ENCODE measurements at regions not wholly inside any gene's neighbourhood (a gene's known extent, or its start where the extent isn't known, plus 50 kb on each side); places are given as distances from the start of the nearest gene placed in this dataset.

DNA sequence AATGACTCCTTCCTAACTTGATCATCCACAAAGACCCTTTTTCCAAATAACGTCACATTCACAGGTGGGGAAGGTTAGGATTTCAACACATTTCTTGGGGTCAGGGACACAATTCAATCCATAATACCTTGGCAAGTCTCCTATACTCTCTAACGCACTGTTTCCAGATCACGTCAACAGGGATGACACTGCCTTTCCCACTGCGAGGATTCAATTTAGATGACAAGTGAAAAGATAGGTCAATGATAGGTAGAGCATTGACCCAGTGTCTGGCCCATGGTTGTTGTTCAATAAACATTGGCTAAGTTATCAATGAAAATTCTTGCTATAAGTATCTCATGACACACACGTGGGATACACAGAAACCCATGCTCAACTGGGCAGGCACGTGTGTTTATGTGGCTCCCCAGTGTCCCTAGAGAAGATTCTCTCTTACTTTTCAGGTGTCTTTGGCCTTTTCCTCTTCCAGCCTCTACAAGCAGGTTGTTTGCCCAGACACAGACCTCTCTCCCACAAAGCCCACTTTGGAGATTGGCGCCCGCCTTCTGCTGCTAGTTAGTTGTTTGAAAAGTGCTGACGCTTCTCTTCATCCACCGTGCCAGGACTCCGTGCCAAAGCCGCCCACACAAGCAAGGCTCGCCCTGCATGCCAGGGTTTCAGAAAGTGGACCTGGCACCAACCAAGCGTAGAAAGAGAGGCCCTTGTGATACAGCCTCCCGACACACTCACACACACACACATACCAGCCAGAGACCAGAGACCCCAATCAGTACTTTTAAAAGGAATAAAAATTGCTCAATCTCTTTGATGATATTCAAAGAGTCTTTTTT, 594.5 kb downstream of the BNC2 start:
- Histone ChIP-seq H3K36me3 (no peaks in the 10 kb centered on the region), H3K27ac (no peak overlapping the region), H3K9me3 (no peaks in the 10 kb centered on the region), H3K4me1 (peaks cover 0 to 9% (median 0%) of the 10 kb centered on the region in 3 donors), H3K4me3 (no peak overlapping the region), H3K27me3 (no peaks in the 10 kb centered on the region)
- TF ChIP-seq POLR2A (IDR thresholded peaks at IDR 0.05), result no peak
- TF ChIP-seq, protein P1, sequence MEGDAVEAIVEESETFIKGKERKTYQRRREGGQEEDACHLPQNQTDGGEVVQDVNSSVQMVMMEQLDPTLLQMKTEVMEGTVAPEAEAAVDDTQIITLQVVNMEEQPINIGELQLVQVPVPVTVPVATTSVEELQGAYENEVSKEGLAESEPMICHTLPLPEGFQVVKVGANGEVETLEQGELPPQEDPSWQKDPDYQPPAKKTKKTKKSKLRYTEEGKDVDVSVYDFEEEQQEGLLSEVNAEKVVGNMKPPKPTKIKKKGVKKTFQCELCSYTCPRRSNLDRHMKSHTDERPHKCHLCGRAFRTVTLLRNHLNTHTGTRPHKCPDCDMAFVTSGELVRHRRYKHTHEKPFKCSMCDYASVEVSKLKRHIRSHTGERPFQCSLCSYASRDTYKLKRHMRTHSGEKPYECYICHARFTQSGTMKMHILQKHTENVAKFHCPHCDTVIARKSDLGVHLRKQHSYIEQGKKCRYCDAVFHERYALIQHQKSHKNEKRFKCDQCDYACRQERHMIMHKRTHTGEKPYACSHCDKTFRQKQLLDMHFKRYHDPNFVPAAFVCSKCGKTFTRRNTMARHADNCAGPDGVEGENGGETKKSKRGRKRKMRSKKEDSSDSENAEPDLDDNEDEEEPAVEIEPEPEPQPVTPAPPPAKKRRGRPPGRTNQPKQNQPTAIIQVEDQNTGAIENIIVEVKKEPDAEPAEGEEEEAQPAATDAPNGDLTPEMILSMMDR (IDR thresholded peaks at IDR 0.05), result no peak
- intact Hi-C loops (cut with DNase I), result loop anchor here (10.0 kb wide), 1 partner anchor 579 kb away; no protein-coding TSS in a partner anchor
- WGBS, 2 donors, result 52 to 59% methylated on average over 10 to 15 of the region's 15 CpGs
- DNase-seq, result no peak

DNA sequence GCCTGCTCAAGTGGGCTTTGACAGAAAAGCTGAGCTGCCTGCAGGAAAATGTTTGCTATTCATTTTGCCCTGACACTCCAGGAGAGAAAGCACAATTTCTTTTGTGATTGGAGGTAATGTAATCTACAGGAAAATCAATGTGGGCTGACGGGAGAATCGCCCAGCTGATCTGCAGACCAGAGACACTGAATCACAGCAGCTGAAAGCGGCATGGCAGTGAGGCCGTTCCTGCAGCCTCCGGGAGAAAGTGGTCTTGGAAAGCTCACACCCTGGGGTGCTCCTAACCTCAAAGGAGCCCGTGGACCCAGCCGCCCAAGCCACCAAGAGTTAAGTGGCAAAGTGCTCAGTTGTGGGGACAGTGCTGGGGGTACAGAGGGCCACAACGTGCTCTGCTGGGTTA, 593.6 kb downstream of the BNC2 start:
- no peaks in the 10 kb centered on the region for H3K36me3 ChIP-seq
- no peaks in the 10 kb centered on the region for H3K27me3 ChIP-seq
- DNase-seq, result no peak
- H3K4me3 ChIP-seq, result no peak overlapping the region
- no peak for TF ChIP-seq POLR2A (IDR thresholded peaks at IDR 0.05)
- TF ChIP-seq, protein P1 (IDR thresholded peaks at IDR 0.05), result no peak
- peaks cover 0 to 12% (median 0%) of the 10 kb centered on the region in 3 donors for H3K4me1 ChIP-seq
- WGBS, 2 donors, result 83 to 84% methylated on average over 7 to 8 of the region's 8 CpGs
- no peak overlapping the region for H3K27ac ChIP-seq
- H3K9me3 ChIP-seq, result no peaks in the 10 kb centered on the region
- intact Hi-C loops (cut with DNase I), result loop anchor here (10.0 kb wide), 1 partner anchor 578 kb away; no protein-coding TSS in a partner anchor

- no peaks in the 10 kb centered on the region for H3K9me3 ChIP-seq
- H3K27ac ChIP-seq, result no peak overlapping the region
- TF ChIP-seq, protein P1 (IDR thresholded peaks at IDR 0.05), result no peak
- no peak for TF ChIP-seq POLR2A (IDR thresholded peaks at IDR 0.05)
- no peak overlapping the region for H3K4me3 ChIP-seq
- H3K27me3 ChIP-seq, result no peaks in the 10 kb centered on the region
- no peaks in the 10 kb centered on the region for H3K36me3 ChIP-seq
- intact Hi-C loops (cut with DNase I), result loop anchor here (10.0 kb wide), 1 partner anchor 577 kb away; no protein-coding TSS in a partner anchor
- no peak for DNase-seq
- WGBS, 2 donors, result 76 to 83% methylated on average over 8 of the region's 8 CpGs
- peaks cover 0 to 17% (median 0%) of the 10 kb centered on the region in 3 donors for H3K4me1 ChIP-seq
Measured at GRCh38 chr9:16277471-16277960, 593.0 kb downstream of the BNC2 start.

- H3K9me3 ChIP-seq, result no peaks in the 10 kb centered on the region
- intact Hi-C loops (cut with DNase I), result loop anchor here (10.0 kb wide), 1 partner anchor 576 kb away; no protein-coding TSS in a partner anchor
- H3K27ac ChIP-seq, result no peak overlapping the region
- H3K4me1 ChIP-seq, result peaks cover 0 to 17% (median 0%) of the 10 kb centered on the region in 3 donors
- H3K27me3 ChIP-seq, result no peaks in the 10 kb centered on the region
- TF ChIP-seq, protein P1 (IDR thresholded peaks at IDR 0.05), result no peak
- no peak for TF ChIP-seq POLR2A (IDR thresholded peaks at IDR 0.05)
- H3K36me3 ChIP-seq, result no peaks in the 10 kb centered on the region
- DNase-seq, result no peak
- WGBS, 2 donors, result 79 to 83% methylated on average over 10 to 13 of the region's 13 CpGs
- no peak overlapping the region for H3K4me3 ChIP-seq
Measured at GRCh38 chr9:16278326-16278999, 592.0 kb downstream of the BNC2 start.

GRCh38 chr9:16281707-16282106, 588.8 kb downstream of the BNC2 start:
- no peak for TF ChIP-seq POLR2A (IDR thresholded peaks at IDR 0.05)
- TF ChIP-seq, protein P1 (IDR thresholded peaks at IDR 0.05), result no peak
- Histone ChIP-seq H3K36me3 (no peaks in the 10 kb centered on the region), H3K4me1 (peaks cover 0 to 8% (median 0%) of the 10 kb centered on the region in 3 donors), H3K4me3 (no peak overlapping the region), H3K27ac (no peak overlapping the region), H3K9me3 (no peaks in the 10 kb centered on the region), H3K27me3 (no peaks in the 10 kb centered on the region)
- intact Hi-C loops (cut with DNase I), result no loop called here
- 52 to 63% methylated on average over 4 of the region's 5 CpGs for WGBS, 2 donors
- DNase-seq, result no peak

Data from esophagus squamous epithelium (tissue), 5 donors.